ENCODE measurements at regions not wholly inside any gene's neighbourhood (a gene's known extent, or its start where the extent isn't known, plus 50 kb on each side); places are given as distances from the start of the nearest gene placed in this dataset.
"Not testable (repeated sequence)": the region's sequence is repeated elsewhere in the genome, so short reads cannot be mapped to it uniquely, and the experiment has no call there.

- not testable (repeated sequence) for DNase-seq (ENCODE audit: low read depth in 2 of 2)
Observed at GRCh38 chrX:3843522-3844145, 130.2 kb upstream of the PRKX start.

- not testable (repeated sequence) for DNase-seq (ENCODE audit: low read depth in 2 of 2)
Observed at GRCh38 chrX:3842822-3843521, 129.5 kb upstream of the PRKX start.

- DNase-seq (ENCODE audit: low read depth in 2 of 2) = not testable (repeated sequence)
Observed at GRCh38 chrX:3838754-3839153, 125.3 kb upstream of the PRKX start.

GRCh38 chrX:3837958-3838643, 124.7 kb upstream of the PRKX start:
- not testable (repeated sequence) for DNase-seq (ENCODE audit: low read depth in 2 of 2)

- not testable (repeated sequence) for DNase-seq (ENCODE audit: low read depth in 2 of 2)
Observed at GRCh38 chrX:3837211-3837610, 123.8 kb upstream of the PRKX start.

- not testable (repeated sequence) for DNase-seq (ENCODE audit: low read depth in 2 of 2)
Observed at GRCh38 chrX:3833761-3834542, 120.5 kb upstream of the PRKX start.

GRCh38 chrX:3830020-3830419, 116.6 kb upstream of the PRKX start:
- not testable (repeated sequence) for DNase-seq (ENCODE audit: low read depth in 2 of 2)

GRCh38 chrX:3829041-3829531, 115.6 kb upstream of the PRKX start:
- DNase-seq (ENCODE audit: low read depth in 2 of 2) = not testable (repeated sequence)

GRCh38 chrX:3828378-3829040, 115.1 kb upstream of the PRKX start:
- not testable (repeated sequence) for DNase-seq (ENCODE audit: low read depth in 2 of 2)

- DNase-seq (ENCODE audit: low read depth in 2 of 2) = not testable (repeated sequence)
Observed at GRCh38 chrX:3824008-3824407, 110.6 kb upstream of the PRKX start.

- peak in 1 of 2 donors; percentile 3 for DNase-seq (ENCODE audit: low read depth in 2 of 2)
Observed at GRCh38 chrX:3820167-3820566, 106.7 kb upstream of the PRKX start.

- DNase-seq (ENCODE audit: low read depth in 2 of 2) = not testable (repeated sequence)
Observed at GRCh38 chrX:3817480-3817879, 104.0 kb upstream of the PRKX start.

GRCh38 chrX:3815896-3816664, 102.6 kb upstream of the PRKX start:
- peak; percentile 32 to 41 for DNase-seq (ENCODE audit: low read depth in 2 of 2)

GRCh38 chrX:3811331-3812311, 98.2 kb upstream of the PRKX start:
- DNase-seq (ENCODE audit: low read depth in 2 of 2) = peak; percentile 61 to 78

- no peak for DNase-seq (ENCODE audit: low read depth in 2 of 2)
Observed at GRCh38 chrX:3807906-3808305, 94.5 kb upstream of the PRKX start.

GRCh38 chrX:3806630-3807029, 93.2 kb upstream of the PRKX start:
- DNase-seq (ENCODE audit: low read depth in 2 of 2) = no peak

GRCh38 chrX:3803713-3804112, 90.3 kb upstream of the PRKX start:
- no peak for DNase-seq (ENCODE audit: low read depth in 2 of 2)

GRCh38 chrX:3803305-3803704, 89.9 kb upstream of the PRKX start:
- peak in 1 of 2 donors; percentile 70 for DNase-seq (ENCODE audit: low read depth in 2 of 2)

GRCh38 chrX:3795411-3795810, 82.0 kb upstream of the PRKX start:
- DNase-seq (ENCODE audit: low read depth in 2 of 2) = not testable (repeated sequence)

All from lung microvascular endothelial cell (primary cell).